Prostate gland (tissue), 2 donors: ENCODE measurements at regions not wholly inside any gene's neighbourhood (a gene's known extent, or its start where the extent isn't known, plus 50 kb on each side); places are given as distances from the start of the nearest gene placed in this dataset.

ENCODE experiments used
- POLR2A ChIP-seq: fragments of 450-650 bp; IDR thresholded peaks from one replicate; pipeline ENCODE4 v1.6.1; 2016; ENCODE audit warnings: antibody characterized with exemption, mild to moderate bottlenecking
- TF ChIP-seq, protein P1 (sequence below), 4 experiments: fragments of 200-600 bp in 2 of 4; fragments of 450-650 bp in 2 of 4; sonication (generic) in 2 of 4; IDR thresholded peaks; 1 replicate in 3 of 4; 2 replicates in 1 of 4; pipeline ENCODE4 v1.5.1; 2016 to 2019; ENCODE audit warnings: antibody characterized with exemption in 4 of 4, mild to moderate bottlenecking in 2 of 4, moderate library complexity in 2 of 4

DNA sequence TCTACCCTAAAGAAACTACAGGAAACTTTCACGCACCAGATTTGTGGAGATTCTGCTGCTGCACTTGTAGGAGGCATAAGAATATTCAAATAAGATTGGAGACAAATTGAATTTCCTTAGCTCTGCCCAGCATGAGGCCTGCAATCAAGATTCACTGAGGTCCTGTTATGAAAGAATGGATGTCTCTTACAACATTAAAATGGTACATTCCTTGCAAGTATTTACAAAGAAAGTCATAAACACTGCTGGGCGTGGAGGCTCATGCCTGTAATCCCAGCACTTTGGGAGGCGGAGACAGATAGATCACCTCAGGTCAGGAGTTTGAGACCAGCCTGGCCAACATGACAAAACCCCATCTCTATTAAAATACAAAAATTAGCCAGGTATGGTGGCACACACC lies 74.0 kb upstream of the MAP3K4 start:
- TF ChIP-seq, protein P1, sequence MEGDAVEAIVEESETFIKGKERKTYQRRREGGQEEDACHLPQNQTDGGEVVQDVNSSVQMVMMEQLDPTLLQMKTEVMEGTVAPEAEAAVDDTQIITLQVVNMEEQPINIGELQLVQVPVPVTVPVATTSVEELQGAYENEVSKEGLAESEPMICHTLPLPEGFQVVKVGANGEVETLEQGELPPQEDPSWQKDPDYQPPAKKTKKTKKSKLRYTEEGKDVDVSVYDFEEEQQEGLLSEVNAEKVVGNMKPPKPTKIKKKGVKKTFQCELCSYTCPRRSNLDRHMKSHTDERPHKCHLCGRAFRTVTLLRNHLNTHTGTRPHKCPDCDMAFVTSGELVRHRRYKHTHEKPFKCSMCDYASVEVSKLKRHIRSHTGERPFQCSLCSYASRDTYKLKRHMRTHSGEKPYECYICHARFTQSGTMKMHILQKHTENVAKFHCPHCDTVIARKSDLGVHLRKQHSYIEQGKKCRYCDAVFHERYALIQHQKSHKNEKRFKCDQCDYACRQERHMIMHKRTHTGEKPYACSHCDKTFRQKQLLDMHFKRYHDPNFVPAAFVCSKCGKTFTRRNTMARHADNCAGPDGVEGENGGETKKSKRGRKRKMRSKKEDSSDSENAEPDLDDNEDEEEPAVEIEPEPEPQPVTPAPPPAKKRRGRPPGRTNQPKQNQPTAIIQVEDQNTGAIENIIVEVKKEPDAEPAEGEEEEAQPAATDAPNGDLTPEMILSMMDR (IDR thresholded peaks at IDR 0.05) = no peak
- TF ChIP-seq POLR2A = no peak
